ENCODE measurements at regions not wholly inside any gene's neighbourhood (a gene's known extent, or its start where the extent isn't known, plus 50 kb on each side); places are given as distances from the start of the nearest gene placed in this dataset.

- TF ChIP-seq CUX1 (IDR thresholded peaks at IDR 0.05; ENCODE audit: insufficient replicate concordance, low read depth, low read length) (no peak), IRF3 (IDR thresholded peaks at IDR 0.05) (no peak), KDM1A (IDR thresholded peaks at IDR 0.05; ENCODE audit: borderline replicate concordance) (no peak), ZNF24 (IDR thresholded peaks at IDR 0.05) (no peak)
Observed at GRCh38 chr3:25046911-25047771, 380.9 kb upstream of the RARB start (continued).

GRCh38 chr3:25049304-25049703, 378.8 kb upstream of the RARB start:
- Histone ChIP-seq H3K79me2 (ENCODE audit: control insufficient read depth, insufficient read depth, low read length) (no peaks in the 10 kb centered on the region), H3K9ac (ENCODE audit: control insufficient read depth, insufficient read depth, low read length) (no peak overlapping the region), H3K9me3 (replicated peaks; ENCODE audit: control insufficient read depth, insufficient read depth, low read length) (no peaks in the 10 kb centered on the region), H4K20me1 (ENCODE audit: control insufficient read depth, insufficient read depth) (no peaks in the 10 kb centered on the region), H3K27ac (ENCODE audit: control insufficient read depth, insufficient read depth) (no peak overlapping the region), H3K36me3 (ENCODE audit: control insufficient read depth in 2 of 2, insufficient read depth in 2 of 2, low read length in 1 of 2) (no peaks in the 10 kb centered on the region), H3K27me3 (replicated peaks in 1 of 2; ENCODE audit: control insufficient read depth in 2 of 2, insufficient read depth in 2 of 2, low read length in 1 of 2) (no peaks in the 10 kb centered on the region), H3K4me3 (no peak overlapping the region), H3K4me1 (ENCODE audit: control insufficient read depth, insufficient read depth, low read length) (no peaks in the 10 kb centered on the region), H3K4me2 (ENCODE audit: control insufficient read depth, insufficient read depth) (no peak overlapping the region), H2AFZ (ENCODE audit: control insufficient read depth, low read depth, low read length) (no peak overlapping the region)
- TF ChIP-seq MTA3 (IDR thresholded peaks at IDR 0.05; ENCODE audit: borderline replicate concordance, low read length) (no peak), BACH1 (IDR thresholded peaks at IDR 0.05; ENCODE audit: borderline replicate concordance) (no peak), RAD21 (IDR thresholded peaks at IDR 0.05; ENCODE audit: insufficient read depth, low read depth, low read length) (no peak), TCF7 (IDR thresholded peaks at IDR 0.05; ENCODE audit: borderline replicate concordance) (no peak), POU2F2 (IDR thresholded peaks at IDR 0.05; ENCODE audit: borderline replicate concordance, low read depth, low read length) (no peak), RCOR1 (conservative IDR thresholded peaks at IDR 0.05; ENCODE audit: low read depth, low read length) (no peak), FOS (IDR thresholded peaks at IDR 0.05; ENCODE audit: borderline replicate concordance, extremely low read depth, insufficient read length) (no peak), KDM1A (IDR thresholded peaks at IDR 0.05; ENCODE audit: borderline replicate concordance) (no peak), ZNF274 (IDR thresholded peaks at IDR 0.05; ENCODE audit: insufficient read depth, insufficient read length) (no peak), E4F1 (IDR thresholded peaks at IDR 0.05; ENCODE audit: borderline replicate concordance, partially characterized antibody) (no peak), TARDBP (IDR thresholded peaks at IDR 0.05; ENCODE audit: borderline replicate concordance) (no peak)
- FAIRE-seq = no peak
- BruUV-seq (replicated peaks) = no TSS peak
- WGBS (ENCODE audit: insufficient coverage, insufficient replicate concordance, low lambda C conversion rate, missing lambda C conversion rate) = 21% methylated on average over 3 of the region's 3 CpGs
- in situ Hi-C loops (cut with MboI) (no loop called here), intact Hi-C loops (cut with micrococcal nuclease; ENCODE audit: unreplicated experiment) (no loop called here)
- no peak for DNase-seq (ENCODE audit: low read depth, low spot score)
- ChIA-PET SMC1A (ENCODE audit: uncharacterized antibody, unreplicated experiment) (no interaction called here), RAD21 (ENCODE audit: unreplicated experiment) (no interaction called here), POLR2A (no interaction called here), CTCF (interaction anchor here (0.7 kb wide), 1 partner anchor 12 kb away, joined by 4 read pairs; no protein-coding TSS in a partner anchor)
- no peak for ATAC-seq

All from GM12878 (cell line).